ENCODE measurements at regions not wholly inside any gene's neighbourhood (a gene's known extent, or its start where the extent isn't known, plus 50 kb on each side); places are given as distances from the start of the nearest gene placed in this dataset.
A peak's percentile ranks its signal among the peaks of the same experiment; 100 is the strongest.

DNA sequence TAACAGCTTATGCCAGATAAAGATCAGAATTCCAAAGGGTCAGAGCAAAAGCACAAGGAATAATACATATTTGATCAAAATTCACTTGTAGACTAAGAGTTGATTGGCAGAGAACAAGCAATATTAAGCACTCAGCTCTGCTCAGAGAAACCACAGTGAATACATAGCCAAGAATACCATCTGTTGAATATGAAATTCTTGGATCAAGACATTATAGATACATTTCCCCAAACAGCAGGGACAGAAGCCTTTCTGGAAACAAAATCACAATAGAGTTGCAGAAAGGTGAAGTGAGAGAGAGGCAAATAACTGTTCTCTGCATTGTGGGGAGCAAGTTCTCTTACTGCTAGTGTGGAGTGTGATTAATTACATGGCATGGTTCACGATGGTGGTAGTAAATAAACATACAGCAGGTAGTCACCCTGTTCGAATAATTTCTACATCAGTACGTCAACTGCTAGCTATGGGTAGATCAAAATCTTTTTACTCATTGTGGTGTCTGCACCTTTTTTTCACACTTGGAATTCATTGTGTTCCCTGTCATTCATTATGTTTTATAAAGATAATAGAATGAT is 366.7 kb downstream of the PCDH7 start:
- no peak for DNase-seq
- intact Hi-C loops (cut with DNase I): no loop called here

DNA sequence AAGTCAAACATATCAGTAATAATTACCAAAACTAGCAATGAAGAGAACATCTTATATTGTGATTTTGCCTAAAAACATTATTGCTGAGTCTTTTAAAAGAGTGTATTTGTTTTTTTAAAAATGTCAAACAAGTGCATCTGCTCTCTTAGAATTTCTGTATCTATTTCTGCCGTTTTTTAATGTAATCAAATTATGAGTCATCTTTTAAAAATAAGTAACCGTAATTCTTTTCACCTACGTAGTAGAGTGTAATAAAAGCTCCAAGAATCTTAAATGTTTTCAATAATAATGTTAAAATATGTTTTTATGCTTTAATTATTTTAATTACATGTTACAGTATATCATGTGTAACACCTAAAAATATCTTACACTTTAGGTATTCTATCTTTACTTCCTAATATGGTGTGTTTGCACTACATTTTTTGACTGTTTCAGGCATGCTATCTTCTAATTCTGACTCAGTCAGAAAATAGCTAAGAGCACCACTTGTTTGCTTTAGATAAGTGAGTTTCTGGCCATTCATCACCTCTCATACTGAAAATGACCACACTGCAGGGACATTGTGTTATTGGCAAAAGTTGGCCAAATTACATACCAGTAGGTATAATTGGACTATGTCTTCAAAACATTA is 368.5 kb downstream of the PCDH7 start:
- intact Hi-C loops (cut with DNase I): no loop called here
- no peak for DNase-seq

DNA sequence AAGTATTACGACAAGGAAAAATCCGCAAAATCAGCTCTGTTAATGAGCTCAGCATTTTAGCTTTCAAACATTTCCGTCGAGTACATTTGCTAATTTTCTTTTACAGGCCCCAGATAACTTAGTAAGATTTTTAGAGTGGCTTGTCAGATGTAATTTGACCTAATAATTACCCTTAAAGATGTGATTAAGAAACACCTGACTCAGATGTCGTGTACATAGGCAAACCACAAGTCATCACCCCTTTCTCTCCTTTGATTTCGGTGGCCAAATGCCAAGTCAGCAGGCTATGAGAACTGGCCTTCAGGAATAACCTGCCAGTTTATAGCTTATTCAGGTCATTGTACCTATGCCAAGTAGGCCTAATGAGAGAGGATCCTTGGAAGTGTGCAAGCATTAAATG is 369.6 kb downstream of the PCDH7 start:
- intact Hi-C loops (cut with DNase I): no loop called here
- no peak for DNase-seq

DNA sequence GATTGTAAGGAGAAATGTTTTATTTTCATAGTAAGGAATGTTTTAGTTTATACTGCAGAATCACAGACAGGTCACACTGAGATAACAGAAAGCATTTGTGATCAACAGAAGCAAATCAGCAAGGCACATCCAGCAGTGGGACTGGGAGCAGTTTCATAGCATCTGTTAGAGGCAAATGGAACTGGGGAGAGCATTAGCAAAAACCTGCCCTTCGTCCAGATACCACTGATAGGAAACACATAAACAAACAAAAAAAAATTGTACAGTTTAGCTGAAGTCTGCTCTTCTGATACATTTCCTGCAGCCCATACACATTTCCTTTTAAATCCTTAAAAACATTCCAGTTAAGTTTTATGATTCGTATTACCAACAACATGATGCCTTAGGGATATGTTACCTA is 374.3 kb downstream of the PCDH7 start:
- no peak for DNase-seq
- intact Hi-C loops (cut with DNase I): no loop called here

DNA sequence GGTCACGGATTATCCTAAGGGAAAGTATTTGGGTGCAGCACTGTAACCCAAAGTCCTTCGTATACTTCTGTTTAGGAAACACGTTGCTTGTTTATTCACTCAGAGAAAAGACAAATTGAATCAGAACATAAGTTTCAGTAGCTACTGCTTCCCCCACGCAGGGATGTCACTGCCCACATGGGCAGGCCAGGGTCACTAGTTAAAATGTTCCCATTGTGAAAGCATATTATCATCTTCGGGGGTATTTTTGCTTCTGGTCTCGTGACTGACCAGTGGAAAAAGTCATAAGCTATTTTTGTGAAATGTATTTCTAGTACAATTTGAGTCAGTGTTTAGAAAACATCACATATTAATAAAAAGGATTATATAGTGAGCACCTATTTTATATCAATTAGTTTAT is 377.8 kb downstream of the PCDH7 start:
- no peak for DNase-seq
- intact Hi-C loops (cut with DNase I): no loop called here

DNA sequence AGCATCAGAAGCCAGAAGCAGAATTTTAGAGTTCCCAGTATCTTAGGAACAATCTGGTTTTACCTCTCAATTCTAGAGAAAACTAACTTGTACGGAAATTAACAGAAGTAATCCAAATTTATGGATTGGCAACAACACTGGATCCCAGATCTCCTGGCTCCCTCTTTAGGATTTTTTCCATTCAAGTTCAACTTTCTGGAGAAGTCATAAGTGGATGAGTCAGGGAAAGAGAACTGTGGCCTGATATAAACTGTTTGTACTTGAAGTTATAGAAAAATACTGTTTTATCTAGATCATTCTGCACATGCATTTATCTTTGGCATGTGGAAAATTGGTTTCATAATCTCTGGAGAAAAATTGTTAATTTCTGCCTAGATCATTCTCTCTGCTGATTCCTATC is 380.4 kb downstream of the PCDH7 start:
- no peak for DNase-seq
- intact Hi-C loops (cut with DNase I): no loop called here

DNA sequence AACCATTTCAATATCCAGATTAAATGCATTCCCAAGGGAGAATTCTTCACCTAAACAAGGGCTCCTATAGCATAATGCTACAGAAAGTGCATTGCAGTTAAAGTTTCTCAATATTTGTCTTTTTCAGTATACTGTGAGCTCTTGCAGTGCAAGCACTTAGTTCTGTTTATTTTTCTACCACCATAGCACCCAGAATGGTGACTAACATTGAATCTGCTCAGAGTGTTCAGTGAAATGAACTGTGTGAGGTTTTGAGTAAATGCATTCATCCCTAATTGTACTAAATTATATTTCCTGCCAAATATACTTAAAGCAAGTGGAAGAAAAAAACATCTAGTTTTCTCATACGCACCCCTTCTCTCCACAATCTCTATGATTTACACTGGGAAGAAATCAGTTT is 383.9 kb downstream of the PCDH7 start:
- no peak for DNase-seq
- intact Hi-C loops (cut with DNase I): no loop called here

DNA sequence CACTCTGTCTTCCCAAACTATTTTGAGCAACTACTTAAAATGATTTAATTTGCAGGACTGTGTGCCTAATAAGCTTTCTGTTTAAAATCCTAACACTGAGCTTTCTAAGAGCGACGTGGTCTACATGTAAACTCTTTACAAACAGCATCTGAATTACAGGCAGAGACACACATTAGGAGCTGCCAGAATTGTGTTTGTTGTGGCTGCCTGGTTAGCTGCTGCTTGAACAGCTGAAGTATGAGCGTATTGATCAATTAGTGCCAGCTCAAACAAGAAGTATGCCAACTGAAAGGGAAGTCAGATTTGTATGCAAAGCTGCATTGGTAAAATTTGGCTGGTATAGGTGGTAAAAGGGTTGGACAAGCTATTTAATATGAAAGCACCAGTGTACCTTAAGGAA is 384.4 kb downstream of the PCDH7 start:
- DNase-seq: no peak
- intact Hi-C loops (cut with DNase I): no loop called here

DNA sequence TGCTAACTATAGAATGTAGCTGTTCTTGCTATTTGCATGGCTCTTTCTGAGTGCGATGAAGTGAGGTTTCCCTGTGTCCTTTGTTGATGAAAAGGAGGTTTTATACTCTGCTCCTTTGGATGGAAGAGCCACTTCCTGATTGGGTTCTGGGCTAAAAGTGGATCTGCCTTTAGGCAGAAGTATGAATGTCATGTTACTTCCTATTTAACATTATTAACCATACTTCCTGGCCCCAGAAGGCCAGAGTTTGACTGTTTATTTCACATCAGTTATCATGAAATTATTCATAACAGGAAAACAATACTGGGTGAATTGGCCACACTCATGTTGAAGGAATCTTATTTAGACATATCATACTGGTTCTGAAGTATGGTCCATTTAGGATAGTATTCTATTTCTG is 386.2 kb downstream of the PCDH7 start:
- no peak for DNase-seq
- intact Hi-C loops (cut with DNase I): no loop called here

DNA sequence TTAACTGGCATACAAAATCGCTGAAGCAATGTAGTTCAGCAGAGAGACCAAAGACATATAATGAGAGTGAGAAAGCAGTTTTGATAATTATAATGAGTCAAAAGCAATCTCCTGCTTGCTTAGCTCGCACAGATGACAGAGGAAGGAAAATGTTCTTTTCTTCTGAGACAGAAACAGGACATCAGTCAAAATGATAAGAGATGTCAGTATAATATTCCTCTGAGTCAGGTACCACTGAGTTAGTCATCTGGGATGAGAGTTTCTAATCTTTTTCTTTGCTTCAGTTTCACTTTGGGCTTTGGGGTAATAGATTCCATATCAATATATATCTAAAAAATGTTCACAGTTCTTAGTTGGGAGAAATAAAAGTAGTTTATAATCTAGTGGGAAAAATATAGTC is 387.2 kb downstream of the PCDH7 start:
- no peak for DNase-seq
- intact Hi-C loops (cut with DNase I): no loop called here

DNA sequence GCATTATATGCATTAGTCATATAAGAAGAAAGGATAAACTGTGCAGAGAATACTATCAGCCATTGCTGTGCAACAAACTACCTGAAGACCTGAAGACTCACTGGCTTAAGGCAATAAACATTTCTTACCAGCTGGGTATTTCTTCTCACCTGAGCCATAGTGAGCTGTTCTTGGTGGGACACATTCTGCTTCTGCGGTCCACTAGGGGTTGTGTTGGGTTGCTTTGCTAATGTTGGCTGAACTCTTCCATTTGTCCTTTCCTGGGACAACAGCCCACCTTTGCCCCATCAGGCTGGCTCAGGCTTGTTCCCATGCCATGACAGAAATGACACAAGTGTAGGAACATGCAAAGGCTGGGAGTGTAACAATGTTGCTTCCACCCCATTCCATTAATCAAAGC is 388.6 kb downstream of the PCDH7 start:
- DNase-seq: no peak
- intact Hi-C loops (cut with DNase I): no loop called here

DNA sequence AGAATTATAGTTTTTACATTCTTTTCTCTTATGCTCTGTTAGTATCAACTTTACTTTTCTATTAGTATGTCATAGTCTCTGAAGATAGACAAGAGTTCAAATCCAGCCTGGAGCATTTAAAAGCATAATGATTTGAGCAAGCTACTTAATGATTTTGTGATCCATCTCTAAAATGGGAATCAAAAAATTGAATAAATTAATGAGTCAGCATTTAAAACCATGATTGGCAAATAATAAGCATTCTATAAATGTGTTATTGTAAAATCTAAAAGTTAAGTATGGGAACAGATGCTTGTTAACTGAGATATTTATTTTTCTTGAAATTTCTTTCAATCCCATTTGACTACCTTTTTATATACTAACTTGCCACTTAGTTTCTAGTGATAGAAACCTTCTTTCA is 391.6 kb downstream of the PCDH7 start:
- intact Hi-C loops (cut with DNase I): no loop called here
- no peak for DNase-seq

DNA sequence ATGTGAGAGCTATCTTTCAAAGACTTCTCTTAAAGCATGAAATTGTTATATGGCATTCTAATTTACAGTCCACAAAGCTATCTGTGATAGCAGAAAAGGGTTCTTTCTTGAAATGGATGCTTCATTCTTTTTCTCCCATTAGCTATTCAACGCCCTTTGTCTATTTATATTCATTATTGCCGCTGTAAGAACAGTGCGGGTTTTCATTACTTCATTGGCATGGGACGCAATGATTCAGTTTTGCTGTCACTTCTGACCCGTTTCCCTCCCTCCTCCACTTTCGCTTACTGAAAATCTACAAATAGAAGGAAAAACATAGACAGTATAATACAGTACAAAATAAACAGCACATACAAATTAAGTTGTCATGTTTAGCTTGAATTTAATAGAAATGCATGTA is 394.6 kb downstream of the PCDH7 start:
- intact Hi-C loops (cut with DNase I): no loop called here
- no peak for DNase-seq

DNA sequence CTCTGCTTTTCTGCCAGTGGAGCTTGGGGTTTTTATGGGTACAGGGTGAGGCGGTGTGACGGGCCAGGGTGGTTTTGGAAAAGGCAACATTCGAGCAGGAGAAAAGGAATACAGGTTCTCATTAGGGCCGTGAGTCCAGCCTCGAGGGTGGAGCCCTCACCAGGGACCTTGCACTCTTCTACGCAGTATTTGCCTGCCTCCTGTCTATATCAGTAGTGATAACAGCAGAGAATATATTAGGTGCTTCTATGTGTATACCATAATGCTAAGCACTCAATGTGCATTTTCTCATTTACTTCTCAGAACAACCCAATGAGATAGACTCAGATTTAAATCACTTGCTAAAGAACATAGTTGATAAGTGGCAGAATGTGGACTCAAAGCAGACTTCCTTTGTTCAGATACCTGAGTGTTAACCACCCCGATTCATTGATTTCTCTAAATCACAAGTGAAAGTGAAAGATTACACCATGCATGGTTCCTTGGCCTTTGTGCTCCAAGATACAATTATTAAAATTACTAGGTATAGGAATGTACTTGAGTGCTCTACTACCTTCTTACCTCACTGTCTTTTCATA is 403.9 kb downstream of the PCDH7 start:
- DNase-seq: no peak
- intact Hi-C loops (cut with DNase I): no loop called here

DNA sequence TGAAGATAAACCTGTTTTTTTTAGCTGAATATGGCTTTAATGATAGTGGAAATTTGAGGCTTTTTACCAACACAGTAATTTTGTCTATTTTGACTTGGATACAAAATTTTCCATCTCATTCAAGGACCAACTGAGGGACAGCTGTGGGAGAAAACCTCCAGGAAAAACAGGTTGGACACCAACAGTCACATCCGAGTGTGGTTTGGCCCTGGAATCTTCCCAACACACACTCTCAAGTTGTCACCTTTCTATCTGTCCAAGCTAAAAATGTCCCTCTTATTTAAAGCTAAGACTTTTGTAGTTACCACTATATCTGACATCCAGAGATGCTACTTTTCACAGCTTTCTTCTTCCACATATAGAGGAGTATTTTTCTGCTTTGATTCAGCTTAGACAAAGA is 404.9 kb downstream of the PCDH7 start:
- DNase-seq: peak in 4 of 10 donors; percentile 14 to 77 (median 40)

DNA sequence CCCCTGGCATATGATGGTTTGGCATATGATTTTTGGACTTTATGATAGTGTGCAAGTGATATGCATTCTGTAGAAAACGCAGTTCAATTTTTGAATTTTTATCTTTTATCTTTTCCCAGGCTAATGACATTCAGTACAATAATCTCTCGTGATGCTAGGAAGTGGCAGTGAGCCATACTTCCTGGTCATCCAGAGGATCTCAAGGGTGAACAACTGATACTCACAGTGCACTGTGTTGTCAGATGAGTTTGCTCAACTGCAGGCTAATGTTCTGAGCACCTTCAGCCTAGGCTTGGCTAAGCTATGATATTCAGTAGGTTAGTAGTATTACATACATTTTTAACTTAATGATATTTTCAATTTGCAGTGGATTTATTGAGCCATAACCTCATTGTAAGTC is 405.3 kb downstream of the PCDH7 start:
- intact Hi-C loops (cut with DNase I): no loop called here
- DNase-seq: no peak

More for the DNA sequence above, 404.9 kb downstream of the PCDH7 start:
- intact Hi-C loops (cut with DNase I): no loop called here

DNA sequence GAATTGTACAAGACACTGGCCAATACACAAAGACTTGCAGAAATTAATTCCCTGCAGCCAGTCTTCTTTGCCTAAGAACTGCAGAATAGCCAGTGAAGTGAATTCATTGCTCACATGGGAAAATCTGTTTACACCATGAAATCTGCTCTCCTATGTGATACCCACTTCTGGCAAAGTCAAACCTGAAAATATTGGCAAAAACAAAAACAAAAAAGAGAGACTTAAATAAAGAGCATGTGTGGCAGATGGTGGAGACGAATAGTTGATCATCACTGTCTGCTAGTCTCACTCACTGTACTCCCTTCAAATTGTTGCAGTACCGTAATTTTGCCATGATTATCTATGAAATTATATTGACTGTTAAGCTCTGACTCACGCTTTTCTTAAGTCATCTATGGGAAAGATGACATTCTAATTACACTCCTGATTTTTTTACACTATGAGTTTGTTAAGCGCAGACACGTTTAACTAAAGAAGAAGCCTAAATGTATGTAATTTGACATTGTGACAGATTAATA is 406.8 kb downstream of the PCDH7 start:
- DNase-seq: no peak
- intact Hi-C loops (cut with DNase I): no loop called here

DNA sequence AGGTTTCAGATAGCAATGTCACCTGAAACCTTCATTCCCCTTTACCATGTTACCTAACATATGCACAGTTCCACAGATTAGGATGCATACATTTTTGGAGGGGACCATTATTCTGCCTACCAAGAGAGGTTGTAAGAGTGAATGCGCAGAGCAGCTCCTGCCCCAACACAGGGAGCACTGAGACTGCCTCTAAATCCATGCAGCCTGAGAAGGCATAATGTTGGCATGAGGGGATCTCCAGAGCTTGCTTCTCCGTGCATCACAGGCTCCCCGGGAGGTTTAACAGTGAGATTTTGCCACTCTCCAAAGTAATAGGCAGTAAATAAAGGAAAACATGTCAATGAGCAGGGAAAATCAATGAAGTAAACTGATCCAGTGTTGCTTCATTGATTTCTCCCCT is 410.8 kb downstream of the PCDH7 start:
- intact Hi-C loops (cut with DNase I): no loop called here
- DNase-seq: no peak

DNA sequence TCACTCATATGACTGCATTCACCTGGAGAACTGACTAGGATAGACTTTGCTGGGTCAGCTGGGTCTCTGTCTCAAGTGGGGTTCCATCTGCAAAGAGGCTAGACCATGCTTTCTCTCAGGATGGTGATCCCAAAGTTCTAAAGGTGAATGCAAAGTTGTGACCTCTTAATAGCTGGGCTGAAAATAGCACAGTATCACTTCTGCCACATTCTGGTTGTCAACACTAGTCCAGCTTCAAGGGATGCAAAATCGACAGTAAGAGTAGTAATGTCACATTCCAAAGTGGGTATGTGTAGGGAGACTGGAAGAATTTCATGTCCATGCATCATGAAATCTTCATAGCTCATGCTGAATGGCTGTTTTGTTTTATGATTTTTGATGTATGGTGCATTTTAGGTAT is 414.6 kb downstream of the PCDH7 start:
- intact Hi-C loops (cut with DNase I): no loop called here

DNA sequence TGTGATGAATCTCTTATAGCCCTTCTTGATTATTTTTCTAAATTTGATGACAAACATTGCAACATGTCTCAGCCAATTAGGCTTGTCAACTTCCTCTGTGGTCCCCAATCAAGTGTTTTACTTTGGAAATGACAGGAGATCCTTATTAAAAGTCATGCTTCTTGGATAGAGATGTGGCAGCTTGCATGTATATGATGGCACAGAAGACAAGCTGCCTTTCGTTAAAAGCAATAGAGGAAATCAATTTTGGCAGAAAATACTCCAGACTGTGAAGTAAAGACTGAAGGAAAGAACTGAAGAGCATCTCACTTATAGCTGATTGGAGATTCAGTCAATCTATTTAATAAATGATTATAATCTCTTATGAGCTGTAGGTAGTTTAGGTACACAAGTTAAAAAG is 419.6 kb downstream of the PCDH7 start:
- DNase-seq: no peak
- intact Hi-C loops (cut with DNase I): no loop called here

More for the DNA sequence above, 414.6 kb downstream of the PCDH7 start:
- no peak for DNase-seq

DNA sequence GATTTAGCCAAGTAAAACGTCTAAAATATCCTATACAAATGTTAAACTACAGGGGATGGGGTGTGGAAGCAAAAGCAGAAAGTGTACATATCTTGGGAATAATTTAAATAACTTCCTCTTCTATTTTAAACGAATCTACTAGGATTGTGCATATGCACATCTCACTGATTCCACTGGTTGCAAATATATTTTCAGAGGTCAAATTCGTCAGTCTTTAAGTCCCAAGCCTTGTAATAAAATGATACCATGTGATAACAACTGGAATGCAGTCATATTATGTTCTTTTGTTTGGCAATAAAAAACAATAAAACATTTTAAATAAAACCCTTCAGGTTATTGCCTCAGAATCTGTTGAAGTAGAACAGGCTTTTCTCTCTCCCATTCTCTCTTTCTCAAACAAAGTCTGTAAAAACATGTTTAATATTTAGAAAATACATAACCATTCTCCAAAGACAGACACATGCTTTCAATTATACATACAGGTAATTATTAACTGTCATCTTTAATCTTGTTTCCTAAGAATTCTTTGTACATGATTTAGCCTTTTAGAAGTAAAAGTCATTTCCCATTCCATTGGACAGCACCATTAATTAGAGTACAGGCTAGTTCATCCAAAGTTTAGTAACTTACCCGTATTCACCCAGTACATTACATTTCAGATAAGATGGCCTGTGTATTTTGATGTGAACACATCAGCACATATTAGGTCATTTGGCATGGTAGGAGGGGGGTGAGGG is 421.1 kb downstream of the PCDH7 start:
- DNase-seq: no peak
- intact Hi-C loops (cut with DNase I): no loop called here

DNA sequence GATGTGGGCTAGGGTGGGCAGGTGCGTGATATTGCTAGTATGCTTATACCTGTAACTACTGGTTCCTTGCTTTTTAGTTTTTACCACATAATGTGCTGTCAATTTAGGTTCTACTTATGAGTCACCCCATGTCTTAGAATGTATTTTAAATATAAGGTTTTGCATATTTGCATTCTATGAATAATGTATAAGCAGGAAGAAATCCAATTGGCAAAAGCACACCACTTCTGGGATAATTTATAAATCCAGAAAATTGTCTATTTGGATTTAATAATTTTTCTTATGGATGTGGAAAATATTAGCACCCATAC is 421.6 kb downstream of the PCDH7 start:
- intact Hi-C loops (cut with DNase I): no loop called here
- DNase-seq: no peak
